Psoas muscle (tissue), 7 donors: ENCODE measurements at regions not wholly inside any gene's neighbourhood (a gene's known extent, or its start where the extent isn't known, plus 50 kb on each side); places are given as distances from the start of the nearest gene placed in this dataset.

ENCODE experiments used
- ATAC-seq, 4 donors: fragments of 200-7000 bp; cut with Tn5 transposase; one replicate each; pipeline ENCODE4 v1.9.1; 2020; ENCODE audit warnings: moderate library complexity in 3 of 4, mild to moderate bottlenecking in 2 of 4
- DNase-seq, 2 donors: peaks; one replicate each; pipeline ENCODE4 v3.0.0-alpha.2; 2020
- H3K27ac ChIP-seq: fragments of 200-600 bp; one replicate; pipeline ENCODE4 v1.8.0; 2022
- H3K27me3 ChIP-seq, 3 donors: fragments of 200-600 bp in 1 of 3; one replicate each; pipeline versions ENCODE4 v1.6.1 to v1.8.0; 2013 to 2022; ENCODE audit warnings: low read length in 2 of 3, mild to moderate bottlenecking in 2 of 3, moderate library complexity in 1 of 3; ENCODE audit not compliant: insufficient read depth in 3 of 3
- H3K36me3 ChIP-seq, 2 donors: fragments of 200-600 bp in 1 of 2; one replicate each; pipeline versions ENCODE4 v1.6.1 to v1.8.0; 2013 to 2022; ENCODE audit warnings: low read depth in 1 of 2, mild to moderate bottlenecking in 1 of 2, moderate library complexity in 1 of 2; ENCODE audit not compliant: insufficient read depth in 1 of 2
- H3K4me1 ChIP-seq: fragments of 200-600 bp; one replicate; pipeline ENCODE4 v1.8.0; 2022
- H3K4me3 ChIP-seq: fragments of 200-600 bp; one replicate; pipeline ENCODE4 v1.8.0; 2022; ENCODE audit warnings: mild to moderate bottlenecking
- H3K9me3 ChIP-seq: fragments of 200-600 bp; one replicate; pipeline ENCODE4 v1.8.0; 2022
- WGBS, 3 donors: extraction: QIAGEN DNeasy Blood & Tissue Kit; methylation state at CpG; one replicate each; pipeline versions ENCODE4 v1.1.6 to v1.1.7; 2013; 5-methylcytosine and 5-hydroxymethylcytosine counted together
- intact Hi-C, 2 donors: fragments of 100-400 bp; cut with DNase I; formaldehyde crosslinking; loops; one replicate each; pipeline versions ENCODE4 v1.11.0 to v1.14.2; 2022
- TF ChIP-seq, protein P1 (sequence below): fragments of 200-600 bp; IDR thresholded peaks from one replicate; pipeline ENCODE4 v1.8.0; 2022; ENCODE audit warnings: antibody characterized with exemption
- donor health status: healthy with polysubstance abuse.
- donor health status: DM: no; HTN: no; CAD: no; lungs with moderate emphysema.
- donor health status: Bipolar disorder and iron deficiency.
- donor health status: healthy.
- donor health status: DM: yes; HTN: yes; CAD: no.
- donor health status: DM: no; HTN: no; CAD: no.
- donor health status: DM: yes; HTN: yes; CAD: no.

DNA sequence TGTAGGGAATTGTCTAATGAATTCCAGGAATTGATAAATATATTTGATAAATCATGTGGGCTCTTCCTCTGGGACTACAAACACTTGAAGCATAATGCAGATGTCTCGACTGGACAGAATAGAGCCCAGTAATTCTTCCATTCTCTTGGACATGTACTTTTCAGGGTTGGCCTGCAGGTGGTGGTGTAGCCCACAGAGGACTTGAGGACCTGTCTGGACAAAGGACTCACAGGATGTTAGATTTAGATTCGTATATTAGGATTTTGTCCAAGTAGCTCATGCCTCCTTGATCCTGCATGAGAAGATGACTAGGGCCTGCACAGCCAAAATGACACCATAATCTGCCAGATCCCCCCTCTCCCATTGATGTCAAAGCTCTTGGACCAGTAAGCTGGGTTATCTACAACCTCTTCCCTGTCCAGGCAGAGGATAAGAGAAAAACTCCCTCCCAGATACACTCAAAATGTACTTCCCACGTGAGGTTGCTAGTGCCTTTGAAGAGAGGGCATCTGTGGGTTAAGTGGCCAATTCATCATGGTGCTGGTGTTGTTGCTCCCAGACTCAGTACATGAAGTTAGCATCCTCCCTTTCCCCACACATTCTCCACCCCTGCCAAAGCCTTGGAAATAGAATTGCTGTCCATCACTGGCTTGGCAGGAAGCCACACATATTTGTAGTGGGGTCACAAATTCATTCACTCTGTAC is 88.6 kb upstream of the ZNF280D start:
- TF ChIP-seq, protein P1, sequence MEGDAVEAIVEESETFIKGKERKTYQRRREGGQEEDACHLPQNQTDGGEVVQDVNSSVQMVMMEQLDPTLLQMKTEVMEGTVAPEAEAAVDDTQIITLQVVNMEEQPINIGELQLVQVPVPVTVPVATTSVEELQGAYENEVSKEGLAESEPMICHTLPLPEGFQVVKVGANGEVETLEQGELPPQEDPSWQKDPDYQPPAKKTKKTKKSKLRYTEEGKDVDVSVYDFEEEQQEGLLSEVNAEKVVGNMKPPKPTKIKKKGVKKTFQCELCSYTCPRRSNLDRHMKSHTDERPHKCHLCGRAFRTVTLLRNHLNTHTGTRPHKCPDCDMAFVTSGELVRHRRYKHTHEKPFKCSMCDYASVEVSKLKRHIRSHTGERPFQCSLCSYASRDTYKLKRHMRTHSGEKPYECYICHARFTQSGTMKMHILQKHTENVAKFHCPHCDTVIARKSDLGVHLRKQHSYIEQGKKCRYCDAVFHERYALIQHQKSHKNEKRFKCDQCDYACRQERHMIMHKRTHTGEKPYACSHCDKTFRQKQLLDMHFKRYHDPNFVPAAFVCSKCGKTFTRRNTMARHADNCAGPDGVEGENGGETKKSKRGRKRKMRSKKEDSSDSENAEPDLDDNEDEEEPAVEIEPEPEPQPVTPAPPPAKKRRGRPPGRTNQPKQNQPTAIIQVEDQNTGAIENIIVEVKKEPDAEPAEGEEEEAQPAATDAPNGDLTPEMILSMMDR, result peak; percentile 62
- no peaks in the 10 kb centered on the region for H3K36me3 ChIP-seq
- peaks cover 24% of the 10 kb centered on the region for H3K4me1 ChIP-seq
- peak; percentile 29 to 71 for DNase-seq
- peak; percentile 59 to 91 (median 78) for ATAC-seq
- no peaks in the 10 kb centered on the region for H3K27me3 ChIP-seq
- intact Hi-C loops, result loop anchor here (1.0 to 10.0 kb wide), 6 partner anchors 47 to 485 kb away; no protein-coding TSS in a partner anchor
- no peak overlapping the region for H3K4me3 ChIP-seq
- no peaks in the 10 kb centered on the region for H3K9me3 ChIP-seq
- WGBS, 3 donors, result 18 to 35% (median 22%) methylated on average over 3 of the region's 3 CpGs
- no peak overlapping the region for H3K27ac ChIP-seq

DNA sequence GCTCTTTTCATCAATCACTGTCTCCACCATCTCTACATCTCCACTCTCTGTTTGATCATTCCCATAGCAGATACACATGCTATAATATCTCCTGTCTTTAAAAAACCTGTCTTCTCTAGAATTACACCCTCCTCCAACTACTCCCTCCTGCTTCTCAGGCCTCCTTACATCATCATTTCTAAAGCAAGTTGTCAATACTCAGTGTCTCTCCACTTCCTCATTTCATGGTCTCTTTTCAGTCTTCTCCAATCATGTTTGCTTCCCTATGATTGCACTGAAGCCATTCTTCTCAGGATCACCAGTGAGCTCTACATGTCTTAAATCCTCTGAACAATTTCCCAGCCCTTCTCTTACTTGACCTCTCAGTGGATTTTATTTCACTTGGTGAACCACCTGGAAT is 87.0 kb upstream of the ZNF280D start:
- Histone ChIP-seq H3K27ac (no peak overlapping the region), H3K27me3 (no peaks in the 10 kb centered on the region), H3K36me3 (no peaks in the 10 kb centered on the region), H3K9me3 (no peaks in the 10 kb centered on the region), H3K4me1 (peaks cover 27% of the 10 kb centered on the region), H3K4me3 (no peak overlapping the region)
- intact Hi-C loops, result loop anchor here (5.0 to 10.0 kb wide), 4 partner anchors 324 to 487 kb away; no protein-coding TSS in a partner anchor
- ATAC-seq, result peak in 1 of 4 donors; percentile 26
- DNase-seq, result no peak
- TF ChIP-seq, protein P1, result no peak

DNA sequence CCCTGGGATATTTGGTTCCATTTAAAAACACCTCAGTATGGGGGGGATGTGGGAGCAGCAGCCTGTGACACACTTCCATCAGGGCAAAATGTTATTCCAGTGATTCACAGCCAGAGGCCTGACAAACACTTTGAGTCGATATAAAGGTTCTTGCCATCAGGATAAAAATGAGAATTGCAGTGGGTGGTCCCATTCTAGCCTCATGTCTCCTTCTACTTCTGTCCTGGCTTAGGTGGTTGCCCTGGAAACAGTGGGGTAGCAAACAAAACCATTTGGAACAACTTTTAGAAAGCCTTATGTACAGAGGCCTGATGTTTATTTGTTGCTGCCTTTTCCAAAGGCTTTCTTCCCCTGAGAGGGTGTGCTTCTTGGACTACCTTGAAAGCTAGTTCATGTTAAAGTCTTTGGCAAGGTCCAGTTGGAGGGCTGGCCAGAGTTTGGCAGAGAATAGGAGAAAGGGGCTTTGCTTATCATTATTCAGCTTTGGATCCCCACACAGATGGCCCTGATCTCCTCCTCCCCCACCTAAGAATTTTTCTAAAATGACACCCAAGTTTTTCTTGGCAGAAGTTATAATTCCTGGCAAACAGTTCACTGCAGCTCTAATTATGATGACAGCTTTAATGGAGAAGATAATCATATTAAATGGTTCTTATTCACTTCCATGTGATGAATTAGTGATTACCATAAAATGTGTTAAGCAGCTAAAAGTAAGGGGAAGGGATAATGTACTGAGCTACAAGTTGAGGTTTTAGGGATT is 84.2 kb upstream of the ZNF280D start:
- Histone ChIP-seq H3K27me3 (no peaks in the 10 kb centered on the region), H3K9me3 (no peaks in the 10 kb centered on the region), H3K36me3 (no peaks in the 10 kb centered on the region), H3K27ac (no peak overlapping the region), H3K4me3 (no peak overlapping the region), H3K4me1 (peaks cover 29% of the 10 kb centered on the region)
- 36 to 64% (median 42%) methylated on average over 1 of the region's 1 CpG for WGBS, 3 donors
- no peak for ATAC-seq
- DNase-seq, result no peak
- intact Hi-C loops, result no loop called here
- TF ChIP-seq, protein P1, result no peak

DNA sequence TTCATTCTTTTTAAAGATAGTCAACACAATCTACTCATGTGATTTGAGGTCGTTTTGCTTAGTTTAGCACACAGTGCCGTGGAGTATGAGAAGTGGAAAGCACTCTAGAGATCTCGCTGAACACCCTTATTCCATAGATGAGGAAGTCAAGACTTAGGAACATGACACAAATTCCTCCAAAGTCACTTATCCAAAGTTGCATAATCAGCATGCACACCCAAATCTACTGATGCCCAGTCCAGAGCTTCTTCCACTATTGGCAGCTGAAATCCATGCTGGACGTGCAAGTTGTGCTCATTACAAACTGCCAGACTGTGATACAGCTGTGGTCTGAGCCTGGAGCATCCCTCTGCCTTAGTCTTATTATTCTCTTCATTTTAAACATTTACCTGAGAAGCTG is 83.5 kb upstream of the ZNF280D start:
- ATAC-seq (no peak), DNase-seq (no peak)
- Histone ChIP-seq H3K9me3 (no peaks in the 10 kb centered on the region), H3K27ac (no peak overlapping the region), H3K4me1 (peaks cover 26% of the 10 kb centered on the region), H3K4me3 (no peak overlapping the region), H3K27me3 (no peaks in the 10 kb centered on the region), H3K36me3 (no peaks in the 10 kb centered on the region)
- intact Hi-C loops, result no loop called here
- TF ChIP-seq, protein P1, result no peak
- WGBS, 3 donors, result 66 to 83% (median 72%) methylated on average over 4 of the region's 4 CpGs
